AG10803 (cell line): ENCODE measurements at regions not wholly inside any gene's neighbourhood (a gene's known extent, or its start where the extent isn't known, plus 50 kb on each side); places are given as distances from the start of the nearest gene placed in this dataset.

Source experiments
- DNase-seq: peaks from one replicate; pipeline ENCODE4 v3.0.0; 2010; ENCODE audit warnings: low read depth
- H3K4me3 ChIP-seq: 2 replicates; pipeline ENCODE4 v1.5.1; 2011; ENCODE audit warnings: mild to moderate bottlenecking, low read length, control low read depth
- CTCF ChIP-seq: conservative IDR thresholded peaks from 2 replicates; pipeline ENCODE4 v1.5.1; 2011; ENCODE audit warnings: mild to moderate bottlenecking, low read length, control low read depth, inconsistent platforms

DNA sequence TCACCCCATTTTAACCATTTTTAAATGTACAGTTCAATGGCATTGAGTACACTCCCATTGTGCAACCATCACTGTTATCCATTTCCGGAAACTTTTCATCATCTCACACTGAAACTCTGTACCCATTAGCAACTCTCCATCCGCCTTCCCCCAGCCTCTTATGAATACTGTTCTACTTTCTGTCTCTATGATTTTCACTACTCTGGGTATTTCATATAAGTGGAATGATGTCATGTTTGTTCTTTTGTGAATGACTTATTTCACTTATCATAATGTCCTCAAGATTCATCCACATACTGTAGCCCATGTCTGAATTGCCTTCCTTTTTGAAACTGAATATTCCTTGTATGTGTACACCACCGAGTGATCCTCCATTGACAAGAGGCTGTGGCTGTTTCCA, 92.9 kb upstream of the TOX2 start:
- DNase-seq: no peak

DNA sequence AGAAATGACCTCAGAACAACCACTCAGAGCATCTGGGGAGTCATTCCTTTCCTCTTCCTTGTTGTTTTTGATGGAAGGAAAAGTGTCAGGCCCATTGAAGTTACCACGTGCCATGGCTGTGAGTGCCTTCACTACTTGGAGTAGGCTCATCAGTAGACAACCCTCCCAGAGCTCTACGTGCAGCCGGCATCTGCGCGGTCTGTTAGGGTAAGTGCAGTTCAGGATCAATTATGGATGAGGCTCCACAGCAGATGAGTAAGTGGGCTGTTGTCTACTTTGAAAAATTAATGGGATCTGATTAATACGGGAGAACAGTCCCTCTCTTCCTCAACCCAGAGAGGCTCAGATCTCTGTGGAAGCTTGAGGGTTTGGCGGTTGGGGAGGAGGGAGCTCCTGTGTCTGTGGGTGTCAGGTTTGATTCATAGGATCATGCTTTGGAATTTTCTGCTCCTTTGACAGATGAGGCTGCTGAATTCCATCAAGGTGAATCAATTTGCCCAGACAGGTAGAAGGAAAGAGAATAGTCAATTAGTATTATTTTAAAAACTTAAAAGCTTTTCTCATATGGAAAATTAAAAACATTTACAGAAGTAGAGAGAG, 93.8 kb upstream of the TOX2 start:
- no peak overlapping the region for H3K4me3 ChIP-seq
- TF ChIP-seq CTCF: no peak
- DNase-seq: no peak

More for the DNA sequence above, 92.9 kb upstream of the TOX2 start:
- no peak overlapping the region for H3K4me3 ChIP-seq
- TF ChIP-seq CTCF: no peak

DNA sequence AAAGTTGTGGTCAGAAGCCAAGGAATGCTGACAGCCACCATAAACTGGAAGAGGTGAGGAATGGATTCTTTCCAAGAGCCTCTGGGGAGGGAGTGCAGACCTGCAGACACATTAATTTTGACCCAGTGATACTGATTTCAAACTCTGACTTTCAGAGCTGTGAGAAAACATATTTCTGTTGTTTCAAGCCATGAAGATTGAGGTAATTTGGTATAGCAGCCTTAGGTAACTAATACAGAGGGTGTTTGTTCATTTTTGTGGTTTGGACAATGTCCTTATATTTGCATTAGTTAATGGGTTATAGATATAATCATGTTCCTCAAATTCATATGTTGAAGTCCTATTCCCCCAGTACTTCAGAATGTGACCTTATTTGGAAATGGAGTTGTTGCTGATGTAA, 85.4 kb upstream of the GTSF1L start:
- no peak for TF ChIP-seq CTCF
- no peak for DNase-seq
- no peak overlapping the region for H3K4me3 ChIP-seq

GRCh38 chr20:43809206-43809819, 82.5 kb upstream of the GTSF1L start:
- DNase-seq: no peak
- no peak overlapping the region for H3K4me3 ChIP-seq
- no peak for TF ChIP-seq CTCF

DNA sequence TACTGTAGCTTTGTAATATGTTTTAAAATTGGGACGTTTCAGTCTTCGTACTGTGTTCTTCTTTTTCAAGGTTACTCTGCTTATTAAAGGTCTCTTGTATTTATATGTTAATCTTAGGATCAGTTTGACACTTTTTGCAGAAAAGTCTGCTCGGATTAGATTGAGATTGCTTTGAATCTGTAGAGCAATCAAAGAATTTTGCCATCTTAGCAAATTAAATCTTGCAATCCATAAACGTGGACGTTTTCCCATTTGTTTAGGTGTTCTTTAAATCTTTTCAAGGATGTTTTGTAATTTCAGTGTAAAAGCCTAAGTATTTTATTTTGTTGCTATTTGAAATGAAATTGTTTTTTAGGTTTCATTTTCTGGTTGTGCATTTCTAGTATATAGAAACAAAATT, 78.0 kb upstream of the GTSF1L start:
- DNase-seq: no peak
- no peak for TF ChIP-seq CTCF
- no peak overlapping the region for H3K4me3 ChIP-seq

DNA sequence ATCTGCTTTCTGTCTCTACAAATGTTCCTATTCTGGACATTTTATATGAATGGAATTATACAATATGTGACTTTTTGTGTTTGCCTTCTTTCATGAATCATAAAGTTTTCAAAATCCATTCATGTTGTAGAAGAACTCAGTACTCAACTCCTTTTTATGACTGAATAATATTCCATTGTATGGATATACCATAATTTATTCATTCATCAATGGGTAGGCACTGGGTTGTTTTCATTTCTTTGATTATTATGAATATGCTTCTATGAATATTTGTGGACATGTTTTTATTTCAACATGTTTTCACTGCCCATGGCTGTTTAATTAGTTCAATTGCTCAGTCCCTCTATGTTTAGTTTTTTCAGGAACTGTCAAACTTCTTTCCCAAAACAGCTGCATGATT, 76.5 kb upstream of the GTSF1L start:
- no peak for DNase-seq
- no peak overlapping the region for H3K4me3 ChIP-seq
- TF ChIP-seq CTCF: no peak

DNA sequence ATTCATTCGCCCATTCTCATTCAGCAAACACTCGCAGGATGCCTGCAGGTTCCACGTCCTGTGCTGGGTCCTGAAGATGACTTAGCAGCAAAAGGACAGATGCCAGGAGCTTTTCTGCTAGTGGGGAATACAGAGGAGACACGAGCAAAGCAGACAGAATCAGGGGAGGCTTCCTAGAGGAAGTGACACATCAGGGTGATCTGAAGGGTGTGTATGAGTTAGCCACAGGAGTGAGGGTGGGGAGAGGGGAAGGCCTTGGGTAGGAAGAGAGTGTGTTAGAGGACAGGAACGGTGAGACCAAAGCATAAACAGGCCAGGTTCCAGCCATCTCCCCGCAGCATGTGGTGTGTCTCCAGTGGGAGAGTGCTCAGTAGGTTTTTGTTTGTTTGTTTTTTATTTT, 73.4 kb upstream of the GTSF1L start:
- H3K4me3 ChIP-seq: no peak overlapping the region
- DNase-seq: no peak
- TF ChIP-seq CTCF: no peak
